ENCODE measurements at regions not wholly inside any gene's neighbourhood (a gene's known extent, or its start where the extent isn't known, plus 50 kb on each side); places are given as distances from the start of the nearest gene placed in this dataset.

GRCh38 chr2:9100080-9100876 lies 96.8 kb upstream of the MBOAT2 start:
- DNase-seq (no peak), ATAC-seq (ENCODE audit: poor library complexity) (no peak)
- H3K36me3 Mint-ChIP-seq (ENCODE audit: low read depth): no peaks in the 10 kb centered on the region
- H3K27ac ChIP-seq (ENCODE audit: low read depth in 1 of 2, low read length in 2 of 2): no peak overlapping the region
- intact Hi-C loops (cut with DNase I, micrococcal nuclease): no loop called here
- H3K4me1 ChIP-seq (ENCODE audit: insufficient read depth, low read length): peaks cover 4% of the 10 kb centered on the region
- H3K27me3 ChIP-seq (ENCODE audit: control insufficient read depth in 1 of 2, insufficient read depth in 2 of 2, low read length in 2 of 2): peaks cover 3 to 6% of the 10 kb centered on the region in 2 experiments
- no peak overlapping the region for H3K27ac Mint-ChIP-seq
- H3K4me3 Mint-ChIP-seq: no peak overlapping the region
- H3K9me3 ChIP-seq (ENCODE audit: control insufficient read depth in 1 of 2, insufficient read depth in 1 of 2, low read length in 2 of 2): peaks cover 0 to 9% of the 10 kb centered on the region in 2 experiments
- CTCF ChIA-PET: no interaction called here
- no peaks in the 10 kb centered on the region for H3K9me3 Mint-ChIP-seq
- TF ChIP-seq, protein P1, sequence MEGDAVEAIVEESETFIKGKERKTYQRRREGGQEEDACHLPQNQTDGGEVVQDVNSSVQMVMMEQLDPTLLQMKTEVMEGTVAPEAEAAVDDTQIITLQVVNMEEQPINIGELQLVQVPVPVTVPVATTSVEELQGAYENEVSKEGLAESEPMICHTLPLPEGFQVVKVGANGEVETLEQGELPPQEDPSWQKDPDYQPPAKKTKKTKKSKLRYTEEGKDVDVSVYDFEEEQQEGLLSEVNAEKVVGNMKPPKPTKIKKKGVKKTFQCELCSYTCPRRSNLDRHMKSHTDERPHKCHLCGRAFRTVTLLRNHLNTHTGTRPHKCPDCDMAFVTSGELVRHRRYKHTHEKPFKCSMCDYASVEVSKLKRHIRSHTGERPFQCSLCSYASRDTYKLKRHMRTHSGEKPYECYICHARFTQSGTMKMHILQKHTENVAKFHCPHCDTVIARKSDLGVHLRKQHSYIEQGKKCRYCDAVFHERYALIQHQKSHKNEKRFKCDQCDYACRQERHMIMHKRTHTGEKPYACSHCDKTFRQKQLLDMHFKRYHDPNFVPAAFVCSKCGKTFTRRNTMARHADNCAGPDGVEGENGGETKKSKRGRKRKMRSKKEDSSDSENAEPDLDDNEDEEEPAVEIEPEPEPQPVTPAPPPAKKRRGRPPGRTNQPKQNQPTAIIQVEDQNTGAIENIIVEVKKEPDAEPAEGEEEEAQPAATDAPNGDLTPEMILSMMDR (IDR thresholded peaks at IDR 0.05): no peak
- H3K4me3 ChIP-seq (ENCODE audit: low read length): no peak overlapping the region
- peaks cover 18% of the 10 kb centered on the region for H3K27me3 Mint-ChIP-seq
- POLR2A ChIA-PET: no interaction called here
- peaks cover 10% of the 10 kb centered on the region for H3K4me1 Mint-ChIP-seq (ENCODE audit: low read depth)
- H3K36me3 ChIP-seq (ENCODE audit: insufficient read depth, low read length): no peaks in the 10 kb centered on the region

DNA sequence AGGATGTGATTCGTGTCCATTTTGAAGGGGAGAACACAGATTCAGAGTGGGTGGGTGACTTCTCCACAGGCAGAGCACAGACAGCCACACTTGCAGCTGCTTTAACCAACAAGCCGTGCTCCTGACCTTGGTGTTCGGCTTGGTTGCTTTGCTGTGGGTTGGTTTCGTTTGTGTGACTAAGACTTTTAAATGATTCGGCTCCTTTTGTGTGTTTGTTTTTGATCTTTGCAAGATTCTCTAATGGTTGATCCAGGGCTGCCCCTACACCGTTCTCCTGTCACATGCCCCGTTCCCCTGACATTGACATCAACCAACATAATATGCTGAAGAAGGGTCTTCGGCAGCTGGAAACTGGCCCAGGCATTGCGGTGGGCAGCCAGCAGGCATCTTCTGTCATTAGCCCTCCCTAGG lies 95.9 kb upstream of the MBOAT2 start:
- H3K27ac Mint-ChIP-seq: no peak overlapping the region
- no peaks in the 10 kb centered on the region for H3K9me3 Mint-ChIP-seq
- peak overlapping the region; percentile 11 for H3K4me3 Mint-ChIP-seq
- peaks cover 10% of the 10 kb centered on the region for H3K4me1 Mint-ChIP-seq (ENCODE audit: low read depth)
- no peaks in the 10 kb centered on the region for H3K36me3 Mint-ChIP-seq (ENCODE audit: low read depth)
- Histone ChIP-seq H3K4me1 (ENCODE audit: insufficient read depth, low read length) (peaks cover 4% of the 10 kb centered on the region), H3K27me3 (ENCODE audit: control insufficient read depth in 1 of 2, insufficient read depth in 2 of 2, low read length in 2 of 2) (peaks cover 7 to 8% of the 10 kb centered on the region in 2 experiments), H3K36me3 (ENCODE audit: insufficient read depth, low read length) (no peaks in the 10 kb centered on the region), H3K9me3 (ENCODE audit: control insufficient read depth in 1 of 2, insufficient read depth in 1 of 2, low read length in 2 of 2) (peaks cover 0 to 12% of the 10 kb centered on the region in 2 experiments), H3K27ac (ENCODE audit: low read depth in 1 of 2, low read length in 2 of 2) (no peak overlapping the region), H3K4me3 (ENCODE audit: low read length) (no peak overlapping the region)
- DNase-seq: no peak
- CTCF ChIA-PET: no interaction called here
- peaks cover 28% of the 10 kb centered on the region for H3K27me3 Mint-ChIP-seq
- TF ChIP-seq, protein P1 (IDR thresholded peaks at IDR 0.05): no peak
- no peak for ATAC-seq (ENCODE audit: poor library complexity)
- POLR2A ChIA-PET: no interaction called here
- intact Hi-C loops (cut with DNase I, micrococcal nuclease): no loop called here

DNA sequence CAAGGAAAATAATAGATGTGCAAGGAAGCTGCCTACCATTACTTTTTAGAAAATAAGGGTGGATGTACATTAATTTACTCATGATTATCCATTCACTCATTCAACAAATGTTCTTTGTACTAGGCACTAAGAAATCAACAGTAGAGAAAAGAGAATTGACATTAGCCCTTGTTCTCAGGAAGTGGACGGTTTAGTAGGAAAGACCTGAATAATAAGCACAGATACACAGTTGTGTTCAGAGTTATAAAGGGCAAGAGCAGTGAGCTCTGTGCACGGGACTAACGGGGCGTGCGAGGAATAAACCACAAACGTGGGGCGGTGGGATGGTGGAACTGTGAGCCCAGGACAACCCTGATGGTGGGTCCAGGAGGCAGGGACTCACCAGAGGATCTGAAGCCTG lies 94.4 kb upstream of the MBOAT2 start:
- Mint-ChIP-seq H3K27me3 (peaks cover 42% of the 10 kb centered on the region), H3K4me3 (no peak overlapping the region), H3K27ac (no peak overlapping the region), H3K36me3 (ENCODE audit: low read depth) (no peaks in the 10 kb centered on the region), H3K4me1 (ENCODE audit: low read depth) (peaks cover 10% of the 10 kb centered on the region), H3K9me3 (no peaks in the 10 kb centered on the region)
- Histone ChIP-seq H3K4me1 (ENCODE audit: insufficient read depth, low read length) (peaks cover 4% of the 10 kb centered on the region), H3K27me3 (ENCODE audit: control insufficient read depth in 1 of 2, insufficient read depth in 2 of 2, low read length in 2 of 2) (peaks cover 7 to 9% of the 10 kb centered on the region in 2 experiments), H3K9me3 (ENCODE audit: control insufficient read depth in 1 of 2, insufficient read depth in 1 of 2, low read length in 2 of 2) (peaks cover 0 to 12% of the 10 kb centered on the region in 2 experiments), H3K4me3 (ENCODE audit: low read length) (no peak overlapping the region), H3K36me3 (ENCODE audit: insufficient read depth, low read length) (no peaks in the 10 kb centered on the region), H3K27ac (ENCODE audit: low read depth in 1 of 2, low read length in 2 of 2) (no peak overlapping the region)
- TF ChIP-seq, protein P1 (IDR thresholded peaks at IDR 0.05): no peak
- intact Hi-C loops (cut with DNase I, micrococcal nuclease): no loop called here
- CTCF ChIA-PET: no interaction called here
- no peak for ATAC-seq (ENCODE audit: poor library complexity)
- POLR2A ChIA-PET: no interaction called here
- DNase-seq: no peak

Measured in CD4-positive, alpha-beta T cell (primary cell).